ENCODE measurements at regions not wholly inside any gene's neighbourhood (a gene's known extent, or its start where the extent isn't known, plus 50 kb on each side); places are given as distances from the start of the nearest gene placed in this dataset.
"Not testable (repeated sequence)": the region's sequence is repeated elsewhere in the genome, so short reads cannot be mapped to it uniquely, and the experiment has no call there.

DNA sequence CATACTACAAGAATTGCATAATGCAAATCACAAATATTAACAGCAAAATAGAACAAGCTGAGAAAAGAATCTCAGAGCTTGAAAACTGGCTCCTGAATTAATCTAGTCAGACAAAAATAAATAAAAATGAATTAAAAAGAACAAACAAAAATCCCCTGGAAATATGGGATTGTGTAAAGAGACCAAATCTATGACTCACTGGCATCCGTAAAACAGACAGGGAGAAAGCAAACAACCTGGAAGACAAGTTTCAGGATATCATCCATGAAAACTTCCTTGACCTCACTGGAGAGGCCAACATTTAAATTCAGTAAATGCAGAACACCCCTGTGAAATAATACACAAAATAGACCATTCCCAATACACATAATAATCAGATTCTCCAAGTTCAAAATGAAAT, 229.3 kb upstream of the CTNND2 start:
- TF ChIP-seq, protein P1, sequence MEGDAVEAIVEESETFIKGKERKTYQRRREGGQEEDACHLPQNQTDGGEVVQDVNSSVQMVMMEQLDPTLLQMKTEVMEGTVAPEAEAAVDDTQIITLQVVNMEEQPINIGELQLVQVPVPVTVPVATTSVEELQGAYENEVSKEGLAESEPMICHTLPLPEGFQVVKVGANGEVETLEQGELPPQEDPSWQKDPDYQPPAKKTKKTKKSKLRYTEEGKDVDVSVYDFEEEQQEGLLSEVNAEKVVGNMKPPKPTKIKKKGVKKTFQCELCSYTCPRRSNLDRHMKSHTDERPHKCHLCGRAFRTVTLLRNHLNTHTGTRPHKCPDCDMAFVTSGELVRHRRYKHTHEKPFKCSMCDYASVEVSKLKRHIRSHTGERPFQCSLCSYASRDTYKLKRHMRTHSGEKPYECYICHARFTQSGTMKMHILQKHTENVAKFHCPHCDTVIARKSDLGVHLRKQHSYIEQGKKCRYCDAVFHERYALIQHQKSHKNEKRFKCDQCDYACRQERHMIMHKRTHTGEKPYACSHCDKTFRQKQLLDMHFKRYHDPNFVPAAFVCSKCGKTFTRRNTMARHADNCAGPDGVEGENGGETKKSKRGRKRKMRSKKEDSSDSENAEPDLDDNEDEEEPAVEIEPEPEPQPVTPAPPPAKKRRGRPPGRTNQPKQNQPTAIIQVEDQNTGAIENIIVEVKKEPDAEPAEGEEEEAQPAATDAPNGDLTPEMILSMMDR (IDR thresholded peaks at IDR 0.05; ENCODE audit: low read depth, low read length, missing control alignments): no peak
- H3K4me3 ChIP-seq (replicated peaks; ENCODE audit: low read depth, low read length): no peak overlapping the region

DNA sequence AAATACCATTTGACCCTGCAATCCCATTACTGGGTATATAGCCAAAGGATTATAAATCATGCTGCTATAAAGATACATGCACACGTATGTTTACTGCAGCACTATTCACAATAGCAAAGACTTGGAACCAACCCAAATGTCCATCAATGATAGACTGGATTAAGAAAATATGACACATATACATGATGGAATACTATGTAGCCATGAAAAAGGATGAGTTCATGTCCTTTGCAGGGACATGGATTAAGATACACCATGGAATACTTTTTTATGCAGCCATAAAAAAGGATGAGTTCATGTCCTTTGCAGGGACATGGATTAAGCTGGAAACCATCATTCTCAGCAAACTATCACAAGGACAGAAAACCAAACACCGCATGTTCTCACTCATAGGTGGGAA, 226.8 kb upstream of the CTNND2 start:
- H3K4me3 ChIP-seq (replicated peaks; ENCODE audit: low read depth, low read length); DNase-seq (ENCODE audit: extremely low read depth, low read depth): not testable (repeated sequence)

More for the DNA sequence above, 229.3 kb upstream of the CTNND2 start:
- no peak for DNase-seq (ENCODE audit: extremely low read depth, low read depth)

DNA sequence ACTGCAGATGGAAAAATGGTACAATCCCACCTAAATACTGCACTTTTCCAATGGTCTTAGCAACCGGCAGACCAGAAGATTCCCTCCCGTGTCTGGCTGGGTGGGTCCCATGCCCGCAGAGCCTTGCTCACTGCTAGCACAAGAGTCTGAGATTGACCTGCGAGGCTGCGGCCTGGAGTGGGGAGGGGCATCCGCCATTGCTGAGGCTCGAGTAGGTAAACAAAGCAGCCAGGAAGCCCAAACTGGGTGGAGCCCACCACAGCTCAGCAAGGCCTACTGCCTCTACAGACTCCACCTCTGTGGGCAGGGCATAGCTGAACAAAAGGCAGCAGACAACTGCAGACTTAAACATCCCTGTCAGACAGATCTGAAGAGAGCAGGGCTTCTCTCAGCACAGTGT, 221.6 kb upstream of the CTNND2 start:
- DNase-seq (ENCODE audit: extremely low read depth, low read depth): no peak
- H3K4me3 ChIP-seq (replicated peaks; ENCODE audit: low read depth, low read length): no peak overlapping the region
- TF ChIP-seq, protein P1 (IDR thresholded peaks at IDR 0.05; ENCODE audit: low read depth, low read length, missing control alignments): no peak

DNA sequence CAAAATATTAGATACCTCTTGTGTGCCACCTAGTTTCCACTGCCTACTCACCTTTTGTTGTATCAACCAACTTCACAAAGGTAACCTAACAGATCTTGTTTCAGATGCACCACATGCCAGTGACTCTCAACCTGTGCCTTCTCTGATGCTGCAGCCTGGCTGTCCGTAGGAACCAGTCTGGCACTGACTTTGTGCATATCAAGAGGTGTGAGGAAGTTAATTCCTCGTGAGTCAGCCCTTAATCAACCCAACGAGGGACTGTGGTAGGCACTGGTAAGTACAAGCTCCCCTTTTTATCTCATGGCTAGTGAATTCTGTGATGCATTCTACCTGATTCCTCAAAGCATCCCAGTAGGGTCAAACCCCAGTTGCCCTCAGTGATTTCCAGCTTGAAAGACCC, 215.4 kb upstream of the CTNND2 start:
- TF ChIP-seq, protein P1 (IDR thresholded peaks at IDR 0.05; ENCODE audit: low read depth, low read length, missing control alignments): no peak
- DNase-seq (ENCODE audit: extremely low read depth, low read depth): no peak
- H3K4me3 ChIP-seq (replicated peaks; ENCODE audit: low read depth, low read length): no peak overlapping the region

DNA sequence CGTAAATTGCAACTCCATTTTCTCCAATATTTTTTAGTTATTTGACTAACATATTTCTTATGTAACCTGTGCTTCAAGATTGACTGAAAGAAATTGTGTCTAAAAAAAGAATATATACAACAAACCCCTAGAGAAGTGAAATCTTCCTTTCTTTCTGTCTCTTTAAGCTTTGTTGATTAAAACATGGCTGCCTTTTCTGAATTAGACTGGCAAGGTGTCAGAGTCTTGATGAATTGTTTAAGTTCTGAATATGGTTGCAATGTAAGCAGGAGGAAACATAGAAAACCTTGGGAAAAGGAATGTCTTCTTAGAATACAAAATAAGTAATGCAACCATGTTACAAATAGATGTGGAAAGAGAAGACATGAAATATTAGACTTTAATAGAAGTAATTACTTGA, 209.8 kb upstream of the CTNND2 start:
- TF ChIP-seq, protein P1 (IDR thresholded peaks at IDR 0.05; ENCODE audit: low read depth, low read length, missing control alignments): no peak
- no peak for DNase-seq (ENCODE audit: extremely low read depth, low read depth)
- no peak overlapping the region for H3K4me3 ChIP-seq (replicated peaks; ENCODE audit: low read depth, low read length)

DNA sequence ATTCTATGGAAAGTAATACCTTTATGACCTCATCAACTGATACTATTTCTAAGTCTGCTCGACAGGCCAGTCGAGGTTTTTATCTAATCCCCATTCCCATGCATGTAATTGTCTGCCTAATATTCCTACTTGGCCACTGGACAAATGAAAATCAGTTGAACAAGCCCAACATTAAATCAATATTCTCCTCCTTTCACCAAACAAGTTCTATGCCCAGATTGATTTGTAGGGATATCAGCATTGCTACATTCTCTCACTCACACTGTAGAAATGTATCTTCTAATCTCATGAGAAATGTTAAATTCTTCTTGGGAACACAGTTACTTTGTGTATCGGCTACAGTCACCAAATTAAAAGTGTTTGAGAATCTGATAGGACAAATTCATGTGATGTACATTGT, 208.8 kb upstream of the CTNND2 start:
- DNase-seq (ENCODE audit: extremely low read depth, low read depth): no peak
- TF ChIP-seq, protein P1 (IDR thresholded peaks at IDR 0.05; ENCODE audit: low read depth, low read length, missing control alignments): no peak
- H3K4me3 ChIP-seq (replicated peaks; ENCODE audit: low read depth, low read length): no peak overlapping the region

DNA sequence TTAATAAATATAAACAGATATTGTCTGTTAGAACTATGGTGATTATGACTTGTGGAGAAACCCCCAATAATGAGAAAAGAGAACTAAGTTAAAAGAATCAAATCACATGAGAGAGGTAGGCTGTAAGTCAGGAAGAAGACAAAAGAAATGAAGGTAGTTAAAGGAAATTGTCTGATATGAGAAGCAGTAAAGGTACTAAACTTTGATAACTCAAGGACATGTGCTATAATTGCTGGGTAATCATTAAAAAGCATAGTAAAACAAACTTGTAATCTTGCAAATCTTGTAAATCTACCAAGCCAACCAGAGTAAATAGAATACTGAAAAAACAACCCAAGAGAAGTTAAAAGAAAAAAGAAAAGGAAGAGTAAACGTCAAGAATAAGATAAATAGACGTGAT, 207.0 kb upstream of the CTNND2 start:
- TF ChIP-seq, protein P1 (IDR thresholded peaks at IDR 0.05; ENCODE audit: low read depth, low read length, missing control alignments): no peak
- H3K4me3 ChIP-seq (replicated peaks; ENCODE audit: low read depth, low read length): no peak overlapping the region
- DNase-seq (ENCODE audit: extremely low read depth, low read depth): no peak
